ENCODE measurements at regions not wholly inside any gene's neighbourhood (a gene's known extent, or its start where the extent isn't known, plus 50 kb on each side); places are given as distances from the start of the nearest gene placed in this dataset.
"Not testable (repeated sequence)": the region's sequence is repeated elsewhere in the genome, so short reads cannot be mapped to it uniquely, and the experiment has no call there.

DNA sequence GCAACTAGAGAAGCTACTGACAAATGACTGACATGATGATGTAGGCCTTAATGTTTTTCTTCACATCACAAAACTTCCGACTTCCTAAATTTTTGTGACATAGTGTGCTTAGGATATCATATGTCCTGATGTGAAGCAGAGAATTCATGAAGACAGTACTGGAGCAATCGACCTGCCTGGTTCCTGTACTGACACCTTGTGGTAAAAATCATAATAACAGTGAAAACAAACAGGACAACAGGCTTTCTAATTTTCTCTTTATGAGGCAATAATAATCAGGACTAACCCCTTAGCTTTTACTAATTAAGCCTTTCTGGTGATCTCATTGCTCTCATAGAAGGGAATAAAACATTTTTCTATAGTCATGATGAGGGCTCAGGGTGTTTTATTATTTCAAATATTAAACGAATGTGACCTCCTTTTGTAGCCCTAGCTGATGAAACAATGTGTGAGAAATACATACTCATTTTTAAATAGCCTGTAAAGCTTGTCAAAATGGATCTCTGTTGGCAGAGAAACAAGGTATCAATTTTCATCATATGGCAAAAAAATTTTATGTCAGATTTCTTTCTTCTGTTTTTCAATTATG, 158.4 kb downstream of the TENT5D start:
- no peaks in the 10 kb centered on the region for H3K9me3 ChIP-seq
- TF ChIP-seq CTCF (IDR thresholded peaks at IDR 0.05), result peak; percentile 39 to 66
- H3K27ac ChIP-seq, result no peak overlapping the region
- no peak overlapping the region for H3K4me3 ChIP-seq
- H3K27me3 ChIP-seq, result no peaks in the 10 kb centered on the region
- no peaks in the 10 kb centered on the region for H3K36me3 ChIP-seq
- H3K4me1 ChIP-seq, result no peaks in the 10 kb centered on the region
- DNase-seq (ENCODE audit: low spot score), result no peak

DNA sequence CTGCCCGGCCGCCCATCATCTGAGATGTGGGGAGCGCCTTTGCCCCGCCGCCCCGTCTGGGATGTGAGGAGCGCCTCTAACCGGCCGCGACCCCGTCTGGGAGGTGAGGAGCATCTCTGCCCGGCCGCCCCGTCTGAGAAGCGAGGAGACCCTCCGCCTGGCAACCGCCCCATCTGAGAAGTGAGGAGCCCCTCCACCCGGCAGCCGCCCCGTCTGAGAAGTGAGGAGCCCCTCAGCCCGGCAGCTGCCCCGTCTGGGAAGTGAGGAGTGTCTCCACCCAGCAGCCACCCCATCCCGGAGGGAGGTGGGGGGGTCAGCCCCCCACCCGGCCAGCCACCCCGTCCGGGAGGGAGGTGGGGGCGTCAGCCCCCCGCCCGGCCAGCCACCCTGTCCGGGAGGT, 170.7 kb downstream of the TENT5D start:
- not testable (repeated sequence) for H3K27ac ChIP-seq

DNA sequence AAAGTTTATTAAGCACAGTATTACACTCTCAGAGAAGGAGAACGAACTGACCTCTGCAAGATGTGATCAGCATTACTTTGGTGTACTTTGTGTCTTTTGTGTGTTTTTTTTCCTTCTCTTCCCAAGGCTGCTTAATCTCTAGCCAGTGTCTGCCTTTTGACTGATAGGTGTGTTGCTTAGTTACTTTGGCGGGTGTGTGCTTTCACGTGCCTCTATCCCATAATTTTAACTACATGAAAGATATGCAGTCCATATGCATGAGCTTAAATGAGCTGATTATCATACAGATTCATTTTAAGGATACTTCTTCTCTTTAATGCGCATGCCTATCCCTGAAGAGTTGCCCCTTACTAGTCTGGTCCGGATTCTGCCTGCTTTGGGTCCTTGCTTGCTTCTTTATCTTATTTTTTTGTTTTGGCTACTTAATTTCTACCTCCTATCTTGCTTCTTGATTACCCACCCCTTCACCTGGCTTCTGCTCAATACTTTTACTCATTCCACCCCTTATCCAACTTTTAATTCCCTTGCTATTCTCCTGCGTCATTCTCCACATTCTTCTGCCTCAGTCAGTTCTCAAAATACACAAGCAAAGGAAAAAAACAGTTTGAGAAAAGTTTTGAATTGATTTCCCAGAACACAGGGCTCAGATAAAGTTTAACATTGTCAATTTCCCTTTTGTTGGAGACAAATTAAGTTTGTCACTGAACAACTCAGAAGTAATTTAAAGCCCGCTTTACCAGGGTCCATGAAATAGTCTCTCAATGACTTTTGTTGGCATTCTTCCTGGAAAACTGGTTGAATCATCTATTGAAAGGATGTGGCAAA, 182.0 kb downstream of the TENT5D start:
- no peaks in the 10 kb centered on the region for H3K4me1 ChIP-seq
- no peaks in the 10 kb centered on the region for H3K27me3 ChIP-seq
- no peaks in the 10 kb centered on the region for H3K36me3 ChIP-seq
- H3K9me3 ChIP-seq, result no peaks in the 10 kb centered on the region
- no peak for TF ChIP-seq CTCF (IDR thresholded peaks at IDR 0.05)
- no peak overlapping the region for H3K27ac ChIP-seq
- no peak for DNase-seq (ENCODE audit: low spot score)
- H3K4me3 ChIP-seq, result no peak overlapping the region

More for the DNA sequence above, 170.7 kb downstream of the TENT5D start:
- not testable (repeated sequence) for H3K27me3 ChIP-seq; H3K4me1 ChIP-seq; H3K36me3 ChIP-seq; H3K4me3 ChIP-seq; DNase-seq (ENCODE audit: low spot score); H3K9me3 ChIP-seq
